ENCODE measurements at regions not wholly inside any gene's neighbourhood (a gene's known extent, or its start where the extent isn't known, plus 50 kb on each side); places are given as distances from the start of the nearest gene placed in this dataset.
A peak's percentile ranks its signal among the peaks of the same experiment; 100 is the strongest.

DNA sequence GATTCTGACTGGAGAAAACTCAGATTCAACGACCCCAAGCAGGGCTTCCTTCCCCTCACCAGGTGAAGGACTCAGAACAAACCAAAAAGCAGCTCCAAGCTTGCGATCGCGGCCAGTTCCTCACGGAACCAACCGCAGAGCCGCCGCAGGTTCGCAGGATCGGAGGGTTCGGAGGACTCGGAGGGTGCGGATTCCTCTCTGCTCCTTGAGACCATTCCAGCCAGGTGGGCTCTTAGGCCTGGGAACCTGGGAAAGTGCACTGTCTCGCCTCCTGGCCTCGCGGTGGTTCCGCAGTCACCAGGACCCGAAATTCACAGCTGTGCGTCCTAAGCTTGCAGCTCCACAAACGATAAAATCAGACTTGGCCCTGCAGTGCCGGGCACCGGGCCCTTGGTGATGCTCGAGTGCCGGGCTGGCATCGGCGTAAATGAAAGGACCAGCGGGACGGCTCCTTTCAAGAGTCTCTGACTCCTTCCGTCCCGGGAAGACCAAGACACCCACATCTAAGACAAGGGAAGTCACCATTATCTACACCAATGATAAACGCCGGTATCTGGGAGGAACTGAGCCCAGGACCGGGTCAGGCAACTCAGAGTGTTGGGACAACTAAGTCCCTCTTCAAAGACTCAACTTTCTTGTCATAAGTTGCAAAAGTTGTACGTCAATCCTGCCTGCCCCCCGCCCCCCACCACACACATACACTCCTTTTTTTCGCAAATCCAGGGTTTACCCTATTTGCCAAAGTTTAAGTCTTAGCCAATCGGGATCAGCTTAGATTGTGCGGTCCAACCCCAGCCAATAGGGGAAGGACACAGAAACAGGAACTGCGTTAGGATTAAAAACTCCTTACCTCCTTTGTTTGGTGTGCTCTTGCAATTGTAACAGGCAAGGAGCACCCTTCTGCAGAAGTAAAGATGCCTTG lies 69.8 kb upstream of the PRSS16 start (continued):
- TF ChIP-seq SPI1 (IDR thresholded peaks at IDR 0.05; ENCODE audit: borderline replicate concordance, insufficient read depth, low read depth, low read length) (peak; percentile 92), LARP7 (IDR thresholded peaks at IDR 0.05) (peak; percentile 41; the same call in 1 of the 2 replicates), CHD4 (IDR thresholded peaks at IDR 0.05) (no peak), PAX5 (IDR thresholded peaks at IDR 0.05; ENCODE audit: borderline replicate concordance, low read depth, low read length) (no peak), SMAD1 (IDR thresholded peaks at IDR 0.05; ENCODE audit: low read depth, partially characterized antibody) (no peak), POLR2AphosphoS5 (IDR thresholded peaks at IDR 0.05; ENCODE audit: low read length) (peak; percentile 83), NR2F1 (conservative IDR thresholded peaks at IDR 0.05) (no peak), POLR2AphosphoS2 (IDR thresholded peaks at IDR 0.05; ENCODE audit: low read depth, low read length) (no peak), HCFC1 (IDR thresholded peaks at IDR 0.05; ENCODE audit: low read length) (0 out of 2 replicates have a peak, but pooled peaks have one; percentile 20), SREBF1 (IDR thresholded peaks at IDR 0.05; ENCODE audit: low read length) (no peak), POU2F2 (IDR thresholded peaks at IDR 0.05; ENCODE audit: borderline replicate concordance, low read depth, low read length) (0 out of 3 replicates have a peak, but pooled peaks have one; percentile 18)
- TF ChIP-seq, protein P1, sequence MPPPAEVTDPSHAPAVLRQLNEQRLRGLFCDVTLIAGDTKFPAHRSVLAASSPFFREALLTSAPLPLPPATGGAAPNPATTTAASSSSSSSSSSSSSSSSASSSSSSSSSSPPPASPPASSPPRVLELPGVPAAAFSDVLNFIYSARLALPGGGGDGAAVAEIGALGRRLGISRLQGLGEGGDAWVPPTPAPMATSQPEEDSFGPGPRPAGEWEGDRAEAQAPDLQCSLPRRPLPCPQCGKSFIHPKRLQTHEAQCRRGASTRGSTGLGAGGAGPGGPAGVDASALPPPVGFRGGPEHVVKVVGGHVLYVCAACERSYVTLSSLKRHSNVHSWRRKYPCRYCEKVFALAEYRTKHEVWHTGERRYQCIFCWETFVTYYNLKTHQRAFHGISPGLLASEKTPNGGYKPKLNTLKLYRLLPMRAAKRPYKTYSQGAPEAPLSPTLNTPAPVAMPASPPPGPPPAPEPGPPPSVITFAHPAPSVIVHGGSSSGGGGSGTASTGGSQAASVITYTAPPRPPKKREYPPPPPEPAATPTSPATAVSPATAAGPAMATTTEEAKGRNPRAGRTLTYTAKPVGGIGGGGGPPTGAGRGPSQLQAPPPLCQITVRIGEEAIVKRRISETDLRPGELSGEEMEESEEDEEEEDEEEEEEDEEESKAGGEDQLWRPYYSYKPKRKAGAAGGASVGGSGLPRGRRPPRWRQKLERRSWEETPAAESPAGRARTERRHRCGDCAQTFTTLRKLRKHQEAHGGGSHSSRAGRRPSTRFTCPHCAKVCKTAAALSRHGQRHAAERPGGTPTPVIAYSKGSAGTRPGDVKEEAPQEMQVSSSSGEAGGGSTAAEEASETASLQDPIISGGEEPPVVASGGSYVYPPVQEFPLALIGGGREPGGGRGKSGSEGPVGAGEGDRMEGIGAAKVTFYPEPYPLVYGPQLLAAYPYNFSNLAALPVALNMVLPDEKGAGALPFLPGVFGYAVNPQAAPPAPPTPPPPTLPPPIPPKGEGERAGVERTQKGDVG (CRISPR knock-in tag; IDR thresholded peaks at IDR 0.05): no peak
- TF ChIP-seq, protein P2, sequence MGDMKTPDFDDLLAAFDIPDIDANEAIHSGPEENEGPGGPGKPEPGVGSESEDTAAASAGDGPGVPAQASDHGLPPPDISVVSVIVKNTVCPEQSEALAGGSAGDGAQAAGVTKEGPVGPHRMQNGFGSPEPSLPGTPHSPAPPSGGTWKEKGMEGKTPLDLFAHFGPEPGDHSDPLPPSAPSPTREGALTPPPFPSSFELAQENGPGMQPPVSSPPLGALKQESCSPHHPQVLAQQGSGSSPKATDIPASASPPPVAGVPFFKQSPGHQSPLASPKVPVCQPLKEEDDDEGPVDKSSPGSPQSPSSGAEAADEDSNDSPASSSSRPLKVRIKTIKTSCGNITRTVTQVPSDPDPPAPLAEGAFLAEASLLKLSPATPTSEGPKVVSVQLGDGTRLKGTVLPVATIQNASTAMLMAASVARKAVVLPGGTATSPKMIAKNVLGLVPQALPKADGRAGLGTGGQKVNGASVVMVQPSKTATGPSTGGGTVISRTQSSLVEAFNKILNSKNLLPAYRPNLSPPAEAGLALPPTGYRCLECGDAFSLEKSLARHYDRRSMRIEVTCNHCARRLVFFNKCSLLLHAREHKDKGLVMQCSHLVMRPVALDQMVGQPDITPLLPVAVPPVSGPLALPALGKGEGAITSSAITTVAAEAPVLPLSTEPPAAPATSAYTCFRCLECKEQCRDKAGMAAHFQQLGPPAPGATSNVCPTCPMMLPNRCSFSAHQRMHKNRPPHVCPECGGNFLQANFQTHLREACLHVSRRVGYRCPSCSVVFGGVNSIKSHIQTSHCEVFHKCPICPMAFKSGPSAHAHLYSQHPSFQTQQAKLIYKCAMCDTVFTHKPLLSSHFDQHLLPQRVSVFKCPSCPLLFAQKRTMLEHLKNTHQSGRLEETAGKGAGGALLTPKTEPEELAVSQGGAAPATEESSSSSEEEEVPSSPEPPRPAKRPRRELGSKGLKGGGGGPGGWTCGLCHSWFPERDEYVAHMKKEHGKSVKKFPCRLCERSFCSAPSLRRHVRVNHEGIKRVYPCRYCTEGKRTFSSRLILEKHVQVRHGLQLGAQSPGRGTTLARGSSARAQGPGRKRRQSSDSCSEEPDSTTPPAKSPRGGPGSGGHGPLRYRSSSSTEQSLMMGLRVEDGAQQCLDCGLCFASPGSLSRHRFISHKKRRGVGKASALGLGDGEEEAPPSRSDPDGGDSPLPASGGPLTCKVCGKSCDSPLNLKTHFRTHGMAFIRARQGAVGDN (IDR thresholded peaks at IDR 0.05): no peak; the same call in none of the 2 replicates
- TF ChIP-seq, protein P3, sequence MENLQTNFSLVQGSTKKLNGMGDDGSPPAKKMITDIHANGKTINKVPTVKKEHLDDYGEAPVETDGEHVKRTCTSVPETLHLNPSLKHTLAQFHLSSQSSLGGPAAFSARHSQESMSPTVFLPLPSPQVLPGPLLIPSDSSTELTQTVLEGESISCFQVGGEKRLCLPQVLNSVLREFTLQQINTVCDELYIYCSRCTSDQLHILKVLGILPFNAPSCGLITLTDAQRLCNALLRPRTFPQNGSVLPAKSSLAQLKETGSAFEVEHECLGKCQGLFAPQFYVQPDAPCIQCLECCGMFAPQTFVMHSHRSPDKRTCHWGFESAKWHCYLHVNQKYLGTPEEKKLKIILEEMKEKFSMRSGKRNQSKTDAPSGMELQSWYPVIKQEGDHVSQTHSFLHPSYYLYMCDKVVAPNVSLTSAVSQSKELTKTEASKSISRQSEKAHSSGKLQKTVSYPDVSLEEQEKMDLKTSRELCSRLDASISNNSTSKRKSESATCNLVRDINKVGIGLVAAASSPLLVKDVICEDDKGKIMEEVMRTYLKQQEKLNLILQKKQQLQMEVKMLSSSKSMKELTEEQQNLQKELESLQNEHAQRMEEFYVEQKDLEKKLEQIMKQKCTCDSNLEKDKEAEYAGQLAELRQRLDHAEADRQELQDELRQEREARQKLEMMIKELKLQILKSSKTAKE (IDR thresholded peaks at IDR 0.05; ENCODE audit: low read depth, poor library complexity, severe bottlenecking): no peak
- TF ChIP-seq, protein P4, sequence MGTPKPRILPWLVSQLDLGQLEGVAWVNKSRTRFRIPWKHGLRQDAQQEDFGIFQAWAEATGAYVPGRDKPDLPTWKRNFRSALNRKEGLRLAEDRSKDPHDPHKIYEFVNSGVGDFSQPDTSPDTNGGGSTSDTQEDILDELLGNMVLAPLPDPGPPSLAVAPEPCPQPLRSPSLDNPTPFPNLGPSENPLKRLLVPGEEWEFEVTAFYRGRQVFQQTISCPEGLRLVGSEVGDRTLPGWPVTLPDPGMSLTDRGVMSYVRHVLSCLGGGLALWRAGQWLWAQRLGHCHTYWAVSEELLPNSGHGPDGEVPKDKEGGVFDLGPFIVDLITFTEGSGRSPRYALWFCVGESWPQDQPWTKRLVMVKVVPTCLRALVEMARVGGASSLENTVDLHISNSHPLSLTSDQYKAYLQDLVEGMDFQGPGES (IDR thresholded peaks at IDR 0.05): no peak
- TF ChIP-seq, protein P5, sequence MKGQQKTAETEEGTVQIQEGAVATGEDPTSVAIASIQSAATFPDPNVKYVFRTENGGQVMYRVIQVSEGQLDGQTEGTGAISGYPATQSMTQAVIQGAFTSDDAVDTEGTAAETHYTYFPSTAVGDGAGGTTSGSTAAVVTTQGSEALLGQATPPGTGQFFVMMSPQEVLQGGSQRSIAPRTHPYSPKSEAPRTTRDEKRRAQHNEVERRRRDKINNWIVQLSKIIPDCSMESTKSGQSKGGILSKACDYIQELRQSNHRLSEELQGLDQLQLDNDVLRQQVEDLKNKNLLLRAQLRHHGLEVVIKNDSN (IDR thresholded peaks at IDR 0.05; ENCODE audit: borderline replicate concordance, extremely low read length, insufficient read depth, low read depth, low read length): no peak
